ENCODE measurements at regions not wholly inside any gene's neighbourhood (a gene's known extent, or its start where the extent isn't known, plus 50 kb on each side); places are given as distances from the start of the nearest gene placed in this dataset.

- no peaks in the 10 kb centered on the region for H3K4me1 Mint-ChIP-seq (ENCODE audit: low read depth)
- no peaks in the 10 kb centered on the region for H3K9me3 Mint-ChIP-seq
- H3K27me3 Mint-ChIP-seq = no peaks in the 10 kb centered on the region
- H3K4me3 Mint-ChIP-seq = no peak overlapping the region
- no peaks in the 10 kb centered on the region for H3K36me3 Mint-ChIP-seq (ENCODE audit: low read depth)
- no peak overlapping the region for H3K27ac Mint-ChIP-seq
Measured at GRCh38 chr14:87306409-87307168, 686.4 kb downstream of the GALC start.

GRCh38 chr14:87305345-87305744, 687.6 kb downstream of the GALC start:
- no peaks in the 10 kb centered on the region for H3K27me3 Mint-ChIP-seq
- H3K36me3 Mint-ChIP-seq (ENCODE audit: low read depth) = no peaks in the 10 kb centered on the region
- H3K9me3 Mint-ChIP-seq = no peaks in the 10 kb centered on the region
- H3K4me1 Mint-ChIP-seq (ENCODE audit: low read depth) = no peaks in the 10 kb centered on the region
- H3K27ac Mint-ChIP-seq = no peak overlapping the region
- no peak overlapping the region for H3K4me3 Mint-ChIP-seq

GRCh38 chr14:87304404-87304803, 688.6 kb downstream of the GALC start:
- Mint-ChIP-seq H3K4me3 (no peak overlapping the region), H3K9me3 (no peaks in the 10 kb centered on the region), H3K27ac (no peak overlapping the region)

GRCh38 chr14:87286826-87287225, 706.2 kb downstream of the GALC start:
- H3K4me1 Mint-ChIP-seq (ENCODE audit: low read depth) = no peaks in the 10 kb centered on the region
- no peaks in the 10 kb centered on the region for H3K36me3 Mint-ChIP-seq (ENCODE audit: low read depth)
- H3K4me3 Mint-ChIP-seq = no peak overlapping the region
- H3K27me3 Mint-ChIP-seq = no peaks in the 10 kb centered on the region
- H3K9me3 Mint-ChIP-seq = peaks cover 4% of the 10 kb centered on the region
- H3K27ac Mint-ChIP-seq = no peak overlapping the region

More at GRCh38 chr14:87304404-87304803, 688.6 kb downstream of the GALC start:
- no peaks in the 10 kb centered on the region for H3K27me3 Mint-ChIP-seq
- H3K4me1 Mint-ChIP-seq (ENCODE audit: low read depth) = no peaks in the 10 kb centered on the region
- H3K36me3 Mint-ChIP-seq (ENCODE audit: low read depth) = no peaks in the 10 kb centered on the region

GRCh38 chr14:87286191-87286590, 706.8 kb downstream of the GALC start:
- Mint-ChIP-seq H3K9me3 (peaks cover 4% of the 10 kb centered on the region), H3K27ac (no peak overlapping the region), H3K27me3 (no peaks in the 10 kb centered on the region), H3K4me1 (ENCODE audit: low read depth) (no peaks in the 10 kb centered on the region), H3K36me3 (ENCODE audit: low read depth) (no peaks in the 10 kb centered on the region), H3K4me3 (no peak overlapping the region)

GRCh38 chr14:87285506-87285905, 707.5 kb downstream of the GALC start:
- H3K27me3 Mint-ChIP-seq = no peaks in the 10 kb centered on the region
- H3K36me3 Mint-ChIP-seq (ENCODE audit: low read depth) = no peaks in the 10 kb centered on the region
- H3K9me3 Mint-ChIP-seq = peaks cover 4% of the 10 kb centered on the region
- no peak overlapping the region for H3K27ac Mint-ChIP-seq
- H3K4me3 Mint-ChIP-seq = no peak overlapping the region
- no peaks in the 10 kb centered on the region for H3K4me1 Mint-ChIP-seq (ENCODE audit: low read depth)

GRCh38 chr14:87283547-87283946, 709.4 kb downstream of the GALC start:
- Mint-ChIP-seq H3K4me1 (ENCODE audit: low read depth) (no peaks in the 10 kb centered on the region), H3K27ac (no peak overlapping the region), H3K36me3 (ENCODE audit: low read depth) (no peaks in the 10 kb centered on the region), H3K9me3 (no peaks in the 10 kb centered on the region), H3K27me3 (no peaks in the 10 kb centered on the region), H3K4me3 (no peak overlapping the region)

- Mint-ChIP-seq H3K9me3 (no peaks in the 10 kb centered on the region), H3K4me3 (no peak overlapping the region), H3K27ac (no peak overlapping the region), H3K4me1 (ENCODE audit: low read depth) (no peaks in the 10 kb centered on the region), H3K36me3 (ENCODE audit: low read depth) (no peaks in the 10 kb centered on the region), H3K27me3 (no peaks in the 10 kb centered on the region)
Measured at GRCh38 chr14:87282266-87282665, 710.7 kb downstream of the GALC start.

GRCh38 chr14:87278415-87278814, 714.6 kb downstream of the GALC start:
- H3K36me3 Mint-ChIP-seq (ENCODE audit: low read depth) = no peaks in the 10 kb centered on the region
- H3K27ac Mint-ChIP-seq = no peak overlapping the region
- peaks cover 8% of the 10 kb centered on the region for H3K9me3 Mint-ChIP-seq
- no peaks in the 10 kb centered on the region for H3K4me1 Mint-ChIP-seq (ENCODE audit: low read depth)
- H3K27me3 Mint-ChIP-seq = no peaks in the 10 kb centered on the region
- H3K4me3 Mint-ChIP-seq = no peak overlapping the region

GRCh38 chr14:87271331-87271730, 721.7 kb downstream of the GALC start:
- Mint-ChIP-seq H3K36me3 (ENCODE audit: low read depth) (no peaks in the 10 kb centered on the region), H3K27ac (no peak overlapping the region), H3K4me1 (ENCODE audit: low read depth) (no peaks in the 10 kb centered on the region)

GRCh38 chr14:87268997-87269396, 724.0 kb downstream of the GALC start:
- Mint-ChIP-seq H3K27ac (no peak overlapping the region), H3K27me3 (no peaks in the 10 kb centered on the region), H3K4me3 (no peak overlapping the region), H3K9me3 (peaks cover 16% of the 10 kb centered on the region), H3K4me1 (ENCODE audit: low read depth) (no peaks in the 10 kb centered on the region), H3K36me3 (ENCODE audit: low read depth) (no peaks in the 10 kb centered on the region)

More at GRCh38 chr14:87271331-87271730, 721.7 kb downstream of the GALC start:
- H3K9me3 Mint-ChIP-seq = peaks cover 18% of the 10 kb centered on the region
- no peak overlapping the region for H3K4me3 Mint-ChIP-seq
- H3K27me3 Mint-ChIP-seq = no peaks in the 10 kb centered on the region

GRCh38 chr14:87264796-87265195, 728.2 kb downstream of the GALC start:
- Mint-ChIP-seq H3K4me3 (no peak overlapping the region), H3K27me3 (no peaks in the 10 kb centered on the region), H3K9me3 (peaks cover 18% of the 10 kb centered on the region), H3K4me1 (ENCODE audit: low read depth) (no peaks in the 10 kb centered on the region), H3K27ac (no peak overlapping the region), H3K36me3 (ENCODE audit: low read depth) (no peaks in the 10 kb centered on the region)

GRCh38 chr14:87264272-87264785, 728.7 kb downstream of the GALC start:
- Mint-ChIP-seq H3K4me1 (ENCODE audit: low read depth) (no peaks in the 10 kb centered on the region), H3K36me3 (ENCODE audit: low read depth) (no peaks in the 10 kb centered on the region), H3K4me3 (no peak overlapping the region), H3K27ac (no peak overlapping the region), H3K27me3 (no peaks in the 10 kb centered on the region), H3K9me3 (peaks cover 19% of the 10 kb centered on the region)

GRCh38 chr14:87261621-87262020, 731.4 kb downstream of the GALC start:
- H3K36me3 Mint-ChIP-seq (ENCODE audit: low read depth) = no peaks in the 10 kb centered on the region
- no peak overlapping the region for H3K27ac Mint-ChIP-seq
- no peaks in the 10 kb centered on the region for H3K27me3 Mint-ChIP-seq
- H3K4me3 Mint-ChIP-seq = no peak overlapping the region
- H3K9me3 Mint-ChIP-seq = peaks cover 27% of the 10 kb centered on the region
- H3K4me1 Mint-ChIP-seq (ENCODE audit: low read depth) = no peaks in the 10 kb centered on the region

GRCh38 chr14:87260460-87260859, 732.5 kb downstream of the GALC start:
- Mint-ChIP-seq H3K36me3 (ENCODE audit: low read depth) (no peaks in the 10 kb centered on the region), H3K4me3 (no peak overlapping the region), H3K27ac (no peak overlapping the region), H3K27me3 (no peaks in the 10 kb centered on the region), H3K4me1 (ENCODE audit: low read depth) (no peaks in the 10 kb centered on the region), H3K9me3 (peaks cover 27% of the 10 kb centered on the region)

GRCh38 chr14:87257421-87257820, 735.6 kb downstream of the GALC start:
- Mint-ChIP-seq H3K4me3 (no peak overlapping the region), H3K27me3 (no peaks in the 10 kb centered on the region)

More at GRCh38 chr14:87257421-87257820, 735.6 kb downstream of the GALC start:
- Mint-ChIP-seq H3K9me3 (peaks cover 20% of the 10 kb centered on the region), H3K4me1 (ENCODE audit: low read depth) (no peaks in the 10 kb centered on the region), H3K36me3 (ENCODE audit: low read depth) (no peaks in the 10 kb centered on the region), H3K27ac (no peak overlapping the region)

Data from stimulated activated naive CD8-positive, alpha-beta T cell treated with anti-CD3 and anti-CD28 coated beads, Interleukin-15, Interleukin-2, amounts not matched to agents 100 ng/mL and 50 ng/mL, for 24 hours (primary cell).